HPDE6-E6E7 (cell line): ENCODE measurements at regions not wholly inside any gene's neighbourhood (a gene's known extent, or its start where the extent isn't known, plus 50 kb on each side); places are given as distances from the start of the nearest gene placed in this dataset.
A peak's percentile ranks its signal among the peaks of the same experiment; 100 is the strongest.

Experiments
- DNase-seq: peaks from one replicate; pipeline ENCODE4 v3.0.0; 2011; ENCODE audit warnings: missing footprints; ENCODE audit errors: extremely low spot score

DNA sequence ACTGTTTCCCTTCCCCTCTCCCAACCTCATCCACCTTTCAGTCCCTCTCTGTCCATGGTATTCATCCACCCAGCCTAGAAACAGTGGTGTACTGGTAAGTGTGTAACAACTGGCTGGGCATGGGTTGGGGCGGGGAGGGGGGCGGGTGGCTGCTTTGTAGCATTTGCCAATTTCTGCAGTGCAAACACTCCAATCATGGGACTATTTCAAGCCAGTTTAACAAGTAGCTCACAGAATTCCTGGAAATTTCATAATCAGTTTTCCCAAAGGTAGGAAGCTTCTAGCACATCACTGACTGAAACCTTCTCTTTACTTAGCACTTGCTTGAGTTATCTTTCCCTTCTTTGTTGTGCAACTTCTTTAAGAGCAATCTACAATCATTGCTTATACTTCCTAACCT lies 100.8 kb upstream of the WASF3 start:
- no peak for DNase-seq

DNA sequence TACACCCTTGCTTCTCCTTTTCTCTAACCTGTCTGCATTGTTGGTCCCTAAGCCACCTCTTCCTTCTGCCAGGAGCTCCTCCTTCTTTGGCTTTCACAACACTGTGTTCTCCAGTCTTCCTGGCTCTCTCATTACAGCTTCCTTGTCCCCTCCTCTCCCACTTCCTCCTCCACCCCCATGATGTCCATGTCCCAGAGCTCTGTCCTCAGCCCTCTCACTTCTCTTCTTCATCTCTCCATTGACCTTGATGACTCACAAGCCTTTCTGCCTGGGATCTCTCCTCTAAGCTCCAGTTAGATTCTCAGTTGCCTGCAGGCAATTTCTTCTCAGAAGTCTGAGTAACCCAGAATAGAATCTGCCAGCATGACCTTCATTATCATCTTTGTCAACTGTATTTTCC lies 100.3 kb upstream of the WASF3 start:
- peak; percentile 3 for DNase-seq

DNA sequence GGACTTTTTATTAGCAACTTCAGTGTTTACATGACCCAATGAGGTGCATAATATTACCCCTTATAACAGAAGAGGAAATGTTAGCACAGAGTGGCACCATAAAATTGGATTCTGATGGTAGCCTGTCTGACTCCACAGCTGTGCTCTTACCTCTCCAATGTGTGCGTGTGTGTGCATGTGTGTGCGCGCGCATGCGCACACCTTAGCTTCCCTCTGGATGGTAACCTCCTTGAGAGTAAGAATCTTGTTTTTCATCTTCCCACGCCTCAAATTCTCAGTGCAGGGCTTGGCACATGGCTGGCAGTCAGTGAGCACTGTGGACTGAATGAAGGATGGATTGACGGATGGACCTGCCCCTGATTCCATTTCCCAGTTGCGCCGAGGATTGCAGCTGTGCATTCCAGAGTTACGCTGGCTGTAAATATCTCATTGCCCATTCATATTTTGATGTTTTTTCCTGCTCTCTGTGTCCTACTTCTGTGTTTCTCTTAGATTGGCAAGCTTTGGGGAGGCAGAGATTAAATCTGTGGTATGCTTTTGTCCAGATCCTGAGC lies 99.2 kb upstream of the WASF3 start:
- DNase-seq: no peak

DNA sequence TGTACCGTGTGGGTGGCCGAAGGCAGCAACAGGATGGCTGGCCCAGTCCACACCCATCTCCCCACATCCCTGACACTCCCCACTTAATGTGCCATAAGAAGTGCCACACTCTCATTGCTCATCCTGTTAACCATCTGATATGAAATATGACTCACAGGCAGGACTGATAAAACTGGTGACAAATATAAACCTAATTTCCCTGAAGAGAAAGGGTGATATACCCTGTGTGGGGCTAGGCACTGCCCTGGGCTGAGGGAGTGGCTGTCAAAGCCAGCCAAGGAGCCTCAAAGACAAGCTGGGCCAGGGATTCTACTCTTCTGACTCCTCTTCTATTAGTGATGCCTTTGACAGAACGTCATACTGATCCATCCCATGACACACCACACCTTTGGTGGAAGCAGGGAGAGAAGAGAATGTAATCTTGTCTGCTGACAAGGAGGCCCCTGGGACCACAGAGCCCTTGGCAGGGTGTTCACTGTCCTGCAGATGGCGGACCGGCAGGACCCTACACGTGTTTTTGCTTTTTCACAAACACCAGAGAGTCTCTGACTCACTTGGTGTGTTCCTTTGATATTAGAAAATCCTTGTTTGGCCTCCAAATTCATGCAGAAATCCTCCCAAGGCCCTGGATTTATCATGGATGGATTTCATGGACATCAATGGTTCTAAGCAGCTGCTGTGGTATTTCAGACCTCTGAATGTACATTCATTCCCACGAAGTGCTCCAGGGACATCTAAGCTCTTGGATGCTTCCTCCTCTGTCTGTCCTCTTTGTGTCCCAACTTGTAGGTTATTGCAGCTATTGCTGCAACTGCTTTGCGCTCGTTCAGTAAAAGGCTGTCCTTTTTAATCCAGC lies 98.0 kb upstream of the WASF3 start:
- DNase-seq: no peak

DNA sequence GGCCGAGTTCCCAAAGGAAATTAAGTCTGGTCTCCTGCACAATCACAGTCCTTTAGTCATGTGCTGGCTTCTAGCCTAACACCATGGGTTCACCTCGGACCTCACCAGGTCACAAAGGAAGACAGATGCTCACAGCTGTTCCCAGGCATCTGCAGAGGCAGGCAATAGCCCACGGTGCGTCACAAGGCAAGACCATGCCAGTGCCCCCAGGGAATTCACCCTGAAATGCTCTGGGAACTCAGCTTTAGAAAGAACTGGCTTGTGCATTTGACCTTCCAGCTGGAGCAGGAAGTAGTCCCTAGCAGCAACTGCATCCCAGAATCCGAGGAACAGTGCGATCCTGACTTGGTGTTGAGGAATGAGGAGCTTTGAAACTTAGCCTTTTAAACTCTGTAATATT lies 96.8 kb upstream of the WASF3 start:
- DNase-seq: no peak

DNA sequence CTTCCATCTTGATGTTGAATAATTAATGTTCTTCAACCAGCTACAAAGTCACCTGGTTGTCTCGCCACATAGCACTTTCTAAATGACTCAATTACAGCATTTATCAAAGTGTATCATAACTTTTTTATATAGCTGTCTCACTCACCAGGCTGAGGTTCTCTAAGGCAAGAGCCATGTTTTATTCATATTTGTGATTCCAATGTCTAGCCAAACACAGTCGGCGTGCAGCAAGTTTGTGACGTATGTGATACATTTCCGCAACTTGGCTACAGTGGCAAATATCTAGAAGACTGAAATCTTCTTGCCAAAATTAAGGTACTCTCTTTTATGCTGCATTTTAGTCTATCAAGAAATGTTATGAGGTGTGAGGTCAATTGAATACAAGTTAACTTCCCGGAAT lies 94.2 kb upstream of the WASF3 start:
- DNase-seq: no peak

DNA sequence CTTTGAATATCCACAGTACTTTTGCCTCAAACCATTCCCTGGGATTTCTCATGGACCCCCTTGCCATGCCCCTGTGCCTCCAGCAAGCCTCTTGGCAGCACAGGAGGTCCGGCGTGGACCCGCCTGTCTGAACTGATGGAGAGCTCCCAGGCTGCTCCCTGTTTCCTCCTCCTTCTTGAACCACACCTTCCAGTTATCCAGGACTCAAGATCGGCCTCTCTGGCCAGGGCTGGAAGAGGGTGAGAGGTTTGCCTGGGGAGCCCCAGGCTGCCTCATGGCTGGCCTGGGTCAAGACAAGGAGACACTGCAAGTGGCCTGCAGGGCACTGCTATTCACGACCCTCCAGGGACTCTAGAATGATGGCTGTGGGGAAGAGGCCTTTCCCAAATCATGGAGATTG lies 93.6 kb upstream of the WASF3 start:
- no peak for DNase-seq

DNA sequence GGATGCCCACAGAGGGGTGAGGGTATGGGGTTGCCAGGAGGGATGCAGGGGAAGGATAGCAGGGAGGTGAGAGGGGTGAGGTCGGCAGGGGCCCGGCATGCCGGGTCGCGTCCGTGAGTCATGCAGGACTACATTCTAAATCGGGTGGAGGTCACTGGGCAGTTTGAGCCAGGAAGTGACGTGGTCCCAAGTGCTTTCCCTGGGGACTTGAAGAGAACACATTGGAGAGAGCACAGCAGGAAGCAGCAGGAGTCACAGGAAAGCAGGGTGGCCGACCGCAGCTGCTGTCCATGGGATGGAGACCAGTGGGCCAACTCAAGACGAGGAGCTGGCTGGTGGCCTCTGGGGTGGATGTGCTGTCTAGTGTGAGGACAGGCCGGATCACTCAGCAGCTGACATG lies 92.0 kb upstream of the WASF3 start:
- no peak for DNase-seq

DNA sequence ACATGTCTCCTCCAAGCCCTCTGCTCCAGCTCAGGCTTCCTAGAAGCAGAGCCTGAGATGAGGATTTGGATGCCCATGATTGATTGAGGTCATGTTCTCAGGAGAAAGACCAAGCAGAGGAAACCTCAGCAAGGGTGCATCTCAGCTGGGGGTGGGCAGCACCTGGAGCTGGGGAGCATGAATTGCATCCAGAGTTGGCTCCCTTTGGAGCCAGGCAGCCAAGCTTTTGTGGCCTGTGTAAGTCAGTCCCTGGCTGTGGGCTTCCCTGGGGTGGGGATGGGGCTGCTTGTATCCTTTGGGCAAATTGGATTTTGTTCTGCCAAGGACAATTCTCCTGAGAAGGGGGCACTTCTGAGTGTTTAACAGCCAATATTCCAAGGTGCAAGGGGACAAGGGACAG lies 91.5 kb upstream of the WASF3 start:
- no peak for DNase-seq

DNA sequence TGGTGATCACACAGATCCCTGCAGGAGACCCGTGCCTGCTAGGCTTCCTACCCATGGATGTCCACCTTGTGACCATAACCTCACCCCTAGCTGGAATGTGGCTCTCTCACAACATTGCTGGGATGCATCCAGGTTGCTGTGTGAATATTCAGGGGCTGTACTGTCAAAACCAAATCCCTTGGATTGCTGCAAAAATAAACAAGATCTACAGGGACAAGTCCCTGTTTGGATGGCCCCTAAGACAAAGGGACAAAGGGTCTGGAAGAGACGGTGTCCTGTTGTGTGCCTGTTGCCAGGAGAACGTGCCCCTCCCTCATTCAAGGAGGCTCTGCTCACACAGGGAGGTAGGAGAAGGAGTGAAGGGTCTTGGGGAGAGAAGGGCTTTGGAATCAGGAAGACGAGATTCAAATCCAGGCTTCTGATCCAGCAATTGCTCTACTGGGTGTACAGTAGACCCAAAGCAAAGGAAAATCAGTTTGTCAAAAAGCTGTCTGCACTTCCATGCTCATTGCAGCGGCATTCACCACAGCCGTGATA lies 89.2 kb upstream of the WASF3 start:
- DNase-seq: no peak

DNA sequence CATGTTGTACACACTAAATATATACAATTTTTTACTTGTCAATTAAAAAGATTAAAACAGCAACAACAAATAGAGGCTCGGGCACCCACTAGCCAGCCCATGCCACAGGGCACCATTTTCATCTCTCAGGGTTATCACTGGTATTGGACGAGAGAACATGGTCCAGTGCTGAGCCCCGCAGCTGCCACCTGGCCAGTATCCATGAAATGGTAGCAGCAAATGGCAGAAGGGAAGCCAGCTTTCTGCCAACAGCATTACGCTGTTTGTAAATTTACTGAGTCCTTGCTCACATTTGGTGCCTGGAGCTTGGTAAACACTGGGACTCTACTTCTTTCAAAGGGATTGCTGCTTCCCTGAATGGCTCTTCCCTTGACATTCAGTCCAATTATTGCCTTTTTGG lies 87.9 kb upstream of the WASF3 start:
- DNase-seq: no peak

DNA sequence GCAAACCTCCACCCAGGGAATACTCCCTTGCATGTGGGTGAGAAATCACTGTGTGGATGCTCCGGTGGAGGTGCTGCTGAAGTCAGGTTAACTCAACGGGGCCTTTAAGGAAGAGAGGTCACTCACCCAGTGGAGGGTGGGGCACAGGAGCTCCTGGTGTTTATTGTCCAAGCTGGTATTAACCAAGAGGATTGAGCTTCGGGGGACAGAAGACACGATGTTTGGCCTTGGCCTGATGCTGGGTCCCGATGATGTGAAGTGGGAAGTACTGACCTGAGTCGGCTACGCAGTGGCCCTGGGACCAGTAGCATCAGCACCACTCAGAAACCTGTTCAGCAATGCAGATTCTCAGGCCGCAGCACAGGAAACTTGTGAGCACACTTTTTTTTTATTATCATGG lies 85.7 kb upstream of the WASF3 start:
- DNase-seq: no peak

DNA sequence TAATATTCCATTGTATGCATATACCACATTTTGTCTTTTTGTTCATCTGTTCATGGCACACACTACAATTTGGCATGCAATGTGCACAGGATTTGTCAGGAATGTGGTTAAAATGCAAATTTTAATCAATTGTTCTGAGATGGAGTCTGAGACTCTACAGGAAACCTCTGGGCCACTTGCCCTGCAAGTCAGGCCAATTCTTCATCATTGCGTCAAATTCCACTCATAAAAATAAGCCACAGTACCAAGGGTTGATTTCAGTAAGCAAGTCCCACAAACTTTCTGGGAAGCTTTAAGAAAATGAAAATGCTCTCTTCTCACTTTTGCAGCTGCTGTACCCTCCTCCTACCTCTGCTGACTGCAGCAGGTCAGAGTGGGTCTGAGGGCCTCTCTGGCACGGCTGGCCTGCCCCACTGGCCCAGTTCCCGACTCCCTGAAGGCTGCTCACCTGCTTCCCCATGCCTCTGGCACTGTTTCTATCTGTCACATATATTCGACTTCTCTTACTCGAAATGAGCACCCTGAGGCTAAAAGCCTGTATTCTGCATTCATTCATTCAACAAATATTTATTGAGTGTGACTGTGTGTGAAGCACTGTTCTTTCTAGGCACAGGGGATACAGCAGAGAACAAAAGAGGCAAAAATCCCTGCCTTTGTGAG lies 83.8 kb upstream of the WASF3 start:
- DNase-seq: no peak

DNA sequence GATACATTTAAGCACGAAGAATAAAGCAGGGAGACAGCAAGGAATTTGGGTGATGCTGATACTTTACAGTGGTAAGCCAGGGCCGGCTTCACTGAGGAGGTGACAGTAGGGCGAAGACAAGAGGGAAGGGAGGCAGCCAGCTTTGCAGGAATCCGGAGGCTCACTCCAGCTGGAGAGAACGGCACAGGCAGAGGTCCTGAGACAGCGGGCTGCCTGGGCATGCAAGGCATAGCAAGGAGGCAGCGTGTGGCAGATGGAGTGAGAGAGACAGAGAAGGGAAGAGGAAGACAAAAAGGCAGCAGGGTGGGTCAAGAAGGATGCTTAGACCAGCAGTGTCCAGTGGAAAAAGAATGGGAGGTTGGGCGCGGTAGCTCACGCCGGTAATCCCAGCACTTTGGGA lies 83.2 kb upstream of the WASF3 start:
- no peak for DNase-seq

DNA sequence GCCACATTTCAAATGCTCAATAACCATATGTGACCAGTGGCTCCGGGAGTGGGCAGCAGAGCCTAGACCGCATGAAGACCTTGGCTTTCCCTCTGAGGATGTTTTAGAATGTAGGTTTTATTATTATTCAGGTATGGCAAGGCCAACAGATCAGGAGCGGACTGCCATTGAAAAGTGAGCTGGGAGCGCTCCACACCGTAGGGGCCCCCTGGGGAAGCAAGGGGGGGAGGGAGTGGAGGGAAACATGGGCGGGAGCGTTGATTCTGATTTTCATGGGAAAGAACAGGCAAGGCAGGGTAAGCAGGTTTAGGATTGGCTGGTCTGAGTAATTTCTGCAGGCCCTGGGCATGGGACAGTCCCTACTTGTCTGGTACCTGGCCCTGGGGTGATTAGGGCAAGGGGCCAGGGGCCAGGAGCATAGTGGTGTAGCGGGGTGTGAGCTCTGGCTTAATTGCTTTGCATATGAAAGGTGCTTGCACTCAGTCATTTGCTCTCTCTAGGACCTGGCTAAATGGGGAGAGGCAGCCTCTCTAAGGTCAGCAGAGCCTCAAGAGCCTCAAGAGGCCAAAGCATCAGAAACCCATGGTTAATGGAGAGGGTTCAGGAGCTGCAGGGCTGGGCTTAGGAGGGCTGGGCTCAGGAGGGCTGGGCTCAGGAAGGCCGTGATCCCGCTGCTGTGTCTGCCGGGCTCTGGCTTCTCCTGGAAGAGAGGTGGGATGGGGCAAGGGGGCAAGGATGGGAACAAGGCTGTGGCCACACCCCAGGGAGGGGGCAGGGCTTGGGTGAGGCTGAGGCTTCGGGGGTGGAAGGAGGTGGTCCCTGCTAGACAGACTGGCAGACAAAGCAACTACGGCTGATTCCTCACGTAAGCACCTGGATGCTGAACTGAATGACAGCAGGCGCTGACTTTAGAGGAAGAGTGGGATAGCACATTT lies 82.0 kb upstream of the WASF3 start:
- DNase-seq: no peak

DNA sequence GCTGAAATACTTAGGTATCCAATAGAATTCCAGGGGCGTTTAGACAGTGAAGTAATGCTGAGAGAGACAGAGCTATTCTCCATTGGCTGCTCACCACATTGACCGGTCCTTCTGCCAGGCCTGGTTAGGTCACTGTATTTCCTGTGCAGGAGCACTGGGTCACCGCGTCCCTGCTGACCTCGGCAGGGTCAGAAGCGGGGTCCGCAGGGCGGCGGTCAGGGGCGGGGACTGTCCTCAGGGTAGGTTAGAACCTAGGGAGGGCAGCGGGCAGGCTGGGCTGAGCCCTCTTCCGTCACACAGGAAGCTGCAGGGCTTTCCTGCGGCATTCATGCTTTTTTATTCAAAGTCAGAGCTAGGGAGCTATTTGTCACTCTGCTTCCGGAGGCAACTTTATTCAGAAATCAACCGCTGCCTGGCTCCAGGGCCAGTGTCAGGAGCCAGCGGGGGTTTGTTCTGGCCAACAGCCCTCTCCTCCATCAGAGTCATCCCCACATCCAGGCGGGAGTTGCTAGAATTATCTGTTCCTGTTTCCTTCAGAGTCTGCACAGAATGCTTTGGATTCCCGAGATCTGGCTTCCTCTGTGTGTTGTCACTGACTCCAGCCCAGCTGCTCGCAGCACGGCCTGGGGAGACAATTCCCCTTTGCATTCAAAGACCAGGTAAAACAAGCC lies 81.2 kb upstream of the WASF3 start:
- no peak for DNase-seq

DNA sequence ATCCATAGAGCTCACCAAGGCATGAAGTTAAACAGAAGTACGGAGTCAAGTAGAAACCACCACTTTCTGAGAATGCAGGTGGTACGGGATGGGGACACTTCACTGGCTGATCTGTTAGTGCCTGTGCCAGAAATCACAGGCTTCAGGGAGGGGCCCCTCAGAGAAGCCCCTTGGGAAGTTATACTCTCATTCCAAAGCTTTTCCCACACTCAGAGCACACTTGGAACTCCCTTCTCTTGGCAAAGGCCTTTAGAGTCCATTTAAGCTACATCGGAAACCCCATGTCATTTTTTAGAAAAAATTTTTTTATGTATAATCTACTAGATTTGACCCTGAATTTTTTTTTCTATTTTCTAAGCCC lies 80.7 kb upstream of the WASF3 start:
- no peak for DNase-seq

DNA sequence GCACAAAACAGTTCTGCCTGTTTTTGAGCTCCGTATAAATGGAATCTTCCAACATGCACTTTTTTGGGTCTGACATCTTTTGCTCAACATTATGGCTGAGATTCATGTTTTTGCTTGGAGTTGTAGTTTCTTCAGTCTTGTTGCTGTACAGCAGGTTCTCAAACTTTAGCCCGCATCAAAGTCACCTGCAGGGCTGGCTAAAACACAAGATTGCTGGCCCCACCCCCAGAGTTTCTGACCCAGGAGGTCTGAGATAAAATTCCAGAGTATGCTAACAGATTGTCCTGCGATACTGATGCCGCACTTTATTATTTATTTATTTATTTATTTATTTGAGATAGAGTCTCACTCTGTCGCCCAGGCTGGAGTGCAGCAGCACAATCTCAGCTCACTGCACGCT lies 79.8 kb upstream of the WASF3 start:
- DNase-seq: no peak

DNA sequence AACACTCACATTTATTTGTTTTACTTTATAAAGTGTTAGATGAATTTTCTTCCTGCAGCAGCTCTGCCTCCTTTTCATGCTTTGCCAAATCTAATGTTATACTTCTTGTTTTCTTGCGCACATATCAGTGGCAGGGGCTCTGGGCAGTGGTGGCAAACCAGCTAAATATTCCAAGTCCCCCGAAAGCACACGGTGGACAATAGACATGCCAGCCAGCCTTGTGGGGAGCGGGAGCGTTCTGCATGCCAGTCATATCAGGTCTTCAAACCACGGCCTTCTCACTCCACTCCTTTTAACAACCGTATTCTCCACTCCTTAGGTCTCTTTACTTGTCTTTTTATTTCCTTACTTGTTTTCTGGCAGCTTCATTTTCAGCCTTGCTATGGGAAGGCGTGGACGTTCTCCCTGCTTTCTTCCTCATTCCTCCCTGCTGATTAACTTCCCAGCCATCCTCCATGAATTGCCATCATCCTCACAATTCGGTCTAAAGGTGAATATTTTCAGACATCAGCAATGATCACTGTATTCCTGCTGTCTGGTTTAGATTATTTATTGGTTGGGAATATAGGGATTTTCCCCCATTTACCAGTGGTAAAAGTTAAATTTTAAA lies 77.1 kb upstream of the WASF3 start:
- no peak for DNase-seq

DNA sequence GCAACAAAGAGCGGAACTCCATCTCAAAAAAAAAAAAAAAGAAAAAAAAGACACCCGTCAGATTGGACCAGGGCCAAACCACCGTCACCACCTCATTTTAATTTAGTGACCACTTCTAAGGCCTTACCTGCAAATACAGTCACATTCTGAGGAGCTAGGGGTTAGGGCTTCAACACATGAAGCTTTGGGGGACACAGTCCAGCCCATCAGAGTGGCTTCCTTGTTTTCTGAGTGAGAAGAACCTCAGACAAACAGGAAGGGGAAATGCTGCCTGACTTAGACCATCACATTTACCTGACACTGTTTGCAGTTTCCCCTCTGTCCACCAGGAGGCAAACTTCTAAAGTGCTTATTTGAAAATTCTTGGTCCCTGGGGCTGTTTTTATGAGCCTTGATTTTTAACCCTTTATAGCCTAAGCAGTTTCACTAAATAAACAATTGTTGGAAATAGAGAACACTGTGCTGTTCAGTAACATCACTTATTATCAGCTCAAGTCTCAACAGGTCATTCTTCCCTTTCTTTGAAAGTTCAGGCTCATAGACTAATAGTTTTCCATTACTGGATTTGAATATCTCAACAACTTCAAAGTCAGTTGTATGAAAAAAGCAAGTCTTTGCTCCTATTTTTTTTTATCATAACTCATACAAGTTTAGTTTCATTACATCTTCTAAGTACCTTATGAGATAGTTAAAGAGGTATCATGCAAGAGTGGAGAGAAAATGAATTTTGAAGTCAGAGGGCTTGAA lies 74.9 kb upstream of the WASF3 start:
- no peak for DNase-seq
